ENCODE measurements at regions not wholly inside any gene's neighbourhood (a gene's known extent, or its start where the extent isn't known, plus 50 kb on each side); places are given as distances from the start of the nearest gene placed in this dataset.

GRCh38 chr3:6062261-6063187, 798.4 kb upstream of the GRM7 start:
- TF ChIP-seq CTCF (IDR thresholded peaks at IDR 0.05) (no peak), EP300 (IDR thresholded peaks at IDR 0.05) (no peak), POLR2A (IDR thresholded peaks at IDR 0.05) (no peak)
